Glomerular visceral epithelial cell (primary cell): ENCODE measurements at regions not wholly inside any gene's neighbourhood (a gene's known extent, or its start where the extent isn't known, plus 50 kb on each side); places are given as distances from the start of the nearest gene placed in this dataset.
"Not testable (repeated sequence)": the region's sequence is repeated elsewhere in the genome, so short reads cannot be mapped to it uniquely, and the experiment has no call there.

Experiments used
- DNase-seq: peaks from one replicate; pipeline ENCODE4 v3.0.0-alpha.2; 2016; ENCODE audit errors: extremely low spot score

GRCh38 chrX:121298499-121298898 is 251.1 kb downstream of the GLUD2 start:
- DNase-seq = no peak

GRCh38 chrX:121301356-121301755 is 253.9 kb downstream of the GLUD2 start:
- no peak for DNase-seq

GRCh38 chrX:121301822-121302221 is 254.4 kb downstream of the GLUD2 start:
- no peak for DNase-seq

DNA sequence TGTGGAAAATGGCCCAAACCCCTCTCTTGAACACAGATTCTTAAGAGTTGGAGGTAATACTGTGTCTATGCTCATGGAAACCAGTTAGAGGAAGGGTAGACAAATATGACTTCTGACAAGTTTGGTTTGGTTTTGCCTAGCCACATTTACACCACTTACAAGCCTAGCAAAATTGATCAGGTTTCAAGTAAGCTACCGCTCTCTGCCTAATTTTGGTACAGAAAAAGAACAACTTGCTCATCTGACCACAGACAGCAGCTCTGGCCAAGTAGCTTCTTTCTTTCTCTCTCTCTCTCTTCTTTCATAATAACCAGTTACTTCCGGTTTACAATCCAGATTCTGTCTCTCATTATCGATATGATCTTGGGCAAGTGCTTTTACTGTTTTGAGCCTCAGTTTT is 260.0 kb downstream of the GLUD2 start:
- no peak for DNase-seq

DNA sequence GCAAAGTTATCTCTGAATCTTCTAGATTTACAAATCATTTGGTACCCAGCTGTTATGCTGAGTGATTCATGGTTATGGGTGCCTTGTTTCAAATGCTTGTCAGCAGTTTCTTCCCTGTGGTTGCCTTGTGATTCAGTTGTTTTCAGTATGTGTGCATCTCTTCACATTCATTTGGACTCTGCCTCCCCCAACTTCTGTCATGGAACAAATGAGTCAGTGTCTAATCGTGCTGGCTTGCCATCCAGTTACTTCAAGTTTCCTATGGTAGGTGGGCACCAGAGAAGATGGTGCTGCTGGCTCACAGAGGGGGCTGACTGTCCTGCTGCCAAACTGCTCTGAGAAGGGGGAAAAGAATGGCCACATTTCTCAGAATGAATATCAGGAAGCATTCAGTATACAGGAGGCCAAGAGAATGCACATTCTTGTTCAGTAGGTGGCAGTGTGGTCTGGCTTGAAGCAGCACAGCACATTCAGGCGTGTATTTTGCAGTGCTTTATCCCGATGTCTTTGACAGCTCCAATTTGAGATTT is 260.9 kb downstream of the GLUD2 start:
- no peak for DNase-seq

DNA sequence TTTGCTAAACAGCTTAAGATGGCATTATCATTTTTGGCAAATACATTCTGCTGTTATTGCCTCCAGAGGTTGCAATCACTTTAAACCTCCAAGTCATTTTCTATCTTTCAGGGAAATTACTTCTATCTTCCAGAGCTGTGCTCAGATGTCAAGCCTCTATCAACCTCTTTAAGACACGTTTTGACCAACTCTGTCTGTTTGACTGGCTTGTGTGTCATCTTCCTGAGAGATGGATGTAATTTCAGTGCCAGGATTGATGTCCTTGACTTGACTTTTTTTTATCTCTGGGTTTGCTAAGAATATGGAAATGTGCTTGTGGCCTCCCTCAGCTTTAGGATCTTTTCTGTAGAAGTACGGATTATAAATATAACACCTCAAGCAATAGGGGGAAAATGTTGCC is 263.4 kb downstream of the GLUD2 start:
- DNase-seq = no peak

DNA sequence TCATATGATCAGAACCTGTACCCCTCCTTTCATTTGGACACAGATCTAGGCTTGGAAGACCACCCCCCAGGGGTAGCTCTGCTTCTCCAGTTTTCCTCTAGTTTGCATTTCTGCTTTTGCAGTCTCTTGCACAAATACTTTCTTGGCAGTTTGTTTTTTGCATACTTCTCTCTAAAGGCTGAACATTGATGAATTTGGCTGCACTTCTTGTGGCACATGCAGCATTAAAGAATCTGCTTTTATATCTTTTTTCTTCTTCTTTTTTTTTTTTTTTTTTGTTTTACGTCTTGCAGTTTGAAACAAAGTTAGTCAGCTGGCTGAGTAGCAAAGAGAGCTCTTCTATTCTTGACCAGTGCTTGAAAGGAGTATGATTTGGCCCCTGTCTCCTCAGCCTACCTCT is 273.0 kb downstream of the GLUD2 start:
- no peak for DNase-seq

GRCh38 chrX:121322159-121322558 is 274.7 kb downstream of the GLUD2 start:
- no peak for DNase-seq

- DNase-seq = no peak
Observed at GRCh38 chrX:121323337-121323736, 275.9 kb downstream of the GLUD2 start.

GRCh38 chrX:121333942-121334341 is 286.5 kb downstream of the GLUD2 start:
- no peak for DNase-seq

DNA sequence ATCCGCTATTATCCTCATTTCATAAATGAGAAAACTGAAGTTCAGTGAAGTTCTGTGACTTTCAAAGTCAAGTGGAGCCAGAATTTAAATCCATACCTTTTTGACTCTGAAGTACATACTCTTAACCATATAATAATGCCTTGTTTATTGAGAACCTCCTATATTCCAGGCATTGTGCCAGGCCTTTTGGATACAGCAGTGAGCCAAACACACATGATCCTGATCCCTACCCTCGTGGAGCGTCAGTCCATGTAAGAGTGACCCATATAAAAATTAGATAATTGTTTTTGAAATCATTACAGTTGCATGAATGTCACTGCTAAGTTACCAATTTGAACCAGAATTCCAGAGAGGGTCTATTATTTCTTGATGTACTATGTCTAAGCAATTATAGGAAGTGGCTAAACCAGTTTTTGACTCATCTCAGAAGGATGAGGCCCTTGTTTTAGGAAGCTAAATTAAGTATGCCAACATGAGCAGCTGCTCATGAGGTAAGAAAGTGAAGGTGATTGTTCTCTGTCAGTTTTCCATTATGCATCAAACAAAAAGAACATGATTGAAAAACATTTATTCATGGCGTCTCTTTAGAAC is 289.5 kb downstream of the GLUD2 start:
- no peak for DNase-seq

GRCh38 chrX:121337816-121338215 is 290.4 kb downstream of the GLUD2 start:
- no peak for DNase-seq

DNA sequence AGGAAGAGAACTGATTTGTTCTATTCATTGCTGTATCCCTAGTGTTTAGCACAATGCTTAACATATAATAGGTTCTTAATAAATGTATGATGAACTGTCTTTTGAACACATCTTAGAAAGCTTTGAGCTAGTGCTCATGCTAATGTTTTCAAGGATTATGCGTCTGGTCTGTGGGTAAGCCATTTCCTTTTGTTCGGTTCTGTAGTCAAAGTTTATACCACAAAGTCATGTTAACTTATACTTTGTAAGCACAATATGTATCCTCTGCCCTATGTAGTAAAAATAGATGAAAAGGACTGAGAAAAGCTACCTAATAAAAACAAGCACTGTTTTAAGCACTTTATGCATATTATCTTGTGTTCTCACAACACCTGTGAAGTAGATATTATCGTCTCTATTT is 301.9 kb downstream of the GLUD2 start:
- no peak for DNase-seq

- no peak for DNase-seq
Observed at GRCh38 chrX:121356139-121356849, 308.9 kb downstream of the GLUD2 start.

DNA sequence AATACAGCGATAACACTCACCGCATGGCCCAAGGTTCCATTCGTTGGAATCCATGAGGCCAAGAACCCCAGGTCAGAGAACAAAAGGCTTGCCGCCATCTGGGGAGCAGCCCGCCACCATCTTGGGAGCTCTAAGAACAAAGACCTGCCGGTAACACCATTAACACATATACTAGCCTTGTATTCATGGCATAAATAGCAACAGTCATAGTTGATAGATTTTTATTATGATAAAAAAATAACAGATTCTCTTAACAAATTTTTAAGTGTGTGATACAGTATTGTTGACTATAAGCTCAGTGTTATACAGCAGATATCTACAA is 309.4 kb downstream of the GLUD2 start:
- DNase-seq = no peak

DNA sequence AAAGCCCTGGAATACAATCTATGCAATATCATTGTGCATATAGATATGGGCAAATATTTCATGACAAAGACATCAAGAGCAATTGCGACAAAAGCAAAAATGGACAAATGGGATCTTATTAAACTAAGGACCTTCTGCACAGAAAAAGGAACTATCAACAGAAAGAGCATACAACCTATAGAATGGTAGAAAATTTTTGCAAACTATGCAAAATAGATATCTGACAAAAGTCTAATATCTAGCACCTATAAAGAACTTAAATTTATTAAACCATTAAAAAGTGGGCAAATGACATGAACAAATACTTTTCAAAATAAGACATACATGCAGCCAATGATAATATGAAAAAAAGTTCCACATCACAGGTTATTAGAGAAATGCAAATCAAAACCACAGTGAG is 312.9 kb downstream of the GLUD2 start:
- no peak for DNase-seq

DNA sequence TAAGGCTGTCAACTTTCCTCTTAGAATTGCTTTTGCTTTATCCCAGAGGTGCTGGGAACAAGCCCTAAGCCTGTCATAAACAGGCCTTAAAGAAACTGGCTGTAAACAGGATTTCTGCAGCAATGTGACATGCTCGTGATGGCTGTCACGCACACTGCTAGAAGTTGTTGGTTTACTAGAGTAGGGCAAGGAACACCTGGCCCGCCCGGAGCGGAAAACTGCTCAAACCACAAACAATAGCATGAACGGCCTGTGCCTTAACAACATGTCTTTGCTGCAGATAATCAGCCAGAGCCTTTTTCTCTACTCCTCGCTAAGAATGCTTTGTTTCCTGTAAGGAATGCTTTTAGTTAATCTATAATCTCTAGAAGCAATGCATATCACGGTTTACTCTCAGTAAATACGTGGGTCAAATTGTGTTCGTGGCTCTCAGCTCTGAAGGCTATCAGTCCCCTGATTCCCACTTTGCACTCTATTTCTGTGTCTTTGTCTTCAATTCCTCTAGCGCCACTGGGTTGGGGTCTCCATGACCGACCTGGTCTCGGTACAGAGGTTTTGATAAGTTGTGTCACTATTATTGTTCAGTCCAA is 318.3 kb downstream of the GLUD2 start:
- no peak for DNase-seq

DNA sequence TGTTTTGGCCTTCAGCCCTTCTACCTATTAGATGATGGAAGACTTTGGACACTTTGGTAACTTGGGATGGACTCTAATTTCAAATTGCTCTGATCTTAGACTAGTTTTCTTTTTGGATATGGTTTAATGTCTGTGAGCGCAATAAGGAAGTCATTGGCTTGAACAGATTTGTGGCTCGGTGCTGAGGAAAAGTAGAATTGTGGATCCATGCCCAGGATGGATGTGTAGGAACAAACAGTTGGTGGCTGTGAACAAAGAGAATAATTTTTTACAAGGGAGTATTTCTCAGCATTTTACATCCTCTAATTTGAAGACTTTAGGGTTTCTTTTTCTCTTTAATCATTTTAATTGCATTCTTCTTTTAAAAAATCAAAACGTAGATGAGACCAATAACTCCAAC is 327.1 kb downstream of the GLUD2 start:
- DNase-seq = no peak

- DNase-seq = not testable (repeated sequence)
Observed at GRCh38 chrX:121381915-121382314, 334.5 kb downstream of the GLUD2 start.

DNA sequence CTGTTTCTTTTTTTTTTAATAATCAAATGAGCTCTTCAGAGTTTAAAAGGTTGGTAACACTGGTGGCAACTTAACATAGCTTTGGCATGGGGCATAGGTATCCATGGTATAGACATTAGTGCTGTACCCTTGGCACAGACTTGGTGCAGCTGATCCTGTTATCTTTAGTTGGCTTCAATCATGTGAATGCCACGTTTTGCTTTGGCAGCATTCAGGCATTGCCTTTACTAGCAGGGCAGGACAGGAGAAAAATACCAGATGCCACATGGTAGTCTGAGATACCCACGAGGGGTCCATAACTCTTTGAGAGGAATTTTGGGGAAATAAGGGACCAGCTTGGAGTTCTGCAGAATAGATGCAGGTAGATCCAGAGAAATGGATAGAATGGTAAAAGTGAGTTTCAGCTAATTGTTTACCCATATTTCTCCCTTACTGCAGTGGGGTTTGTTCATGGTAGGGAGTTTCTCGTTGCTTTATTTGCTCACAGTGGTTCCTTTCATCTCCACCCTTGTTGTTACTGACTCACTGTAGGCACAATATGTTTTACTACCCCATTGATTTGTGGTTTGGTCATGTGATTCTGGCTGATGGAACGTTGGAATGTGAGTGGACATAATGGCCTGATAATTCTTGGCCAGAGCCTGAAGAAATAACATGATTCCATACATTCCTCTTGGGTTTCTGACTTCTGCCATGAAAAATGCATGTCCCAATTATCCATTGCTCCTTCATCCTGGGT is 342.7 kb downstream of the GLUD2 start:
- no peak for DNase-seq

DNA sequence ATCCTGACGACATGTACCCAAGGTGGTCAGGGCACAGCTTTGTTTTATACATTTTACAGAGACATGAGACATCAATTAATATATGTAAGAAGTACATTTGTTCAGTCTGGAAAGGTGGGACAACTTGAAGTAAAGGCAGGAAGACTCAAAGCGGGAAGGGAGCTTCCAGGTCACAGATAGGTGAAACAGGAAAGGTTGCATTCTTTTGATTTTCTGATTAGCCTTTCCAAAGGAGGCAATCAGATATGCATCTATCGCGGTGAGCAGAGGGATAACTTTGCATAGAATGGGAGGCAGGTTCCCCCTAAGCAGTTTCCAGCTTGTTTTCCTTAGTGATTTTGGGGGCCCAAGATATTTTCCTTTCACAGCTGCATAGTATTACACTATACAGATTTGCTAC is 358.4 kb downstream of the GLUD2 start:
- no peak for DNase-seq

DNA sequence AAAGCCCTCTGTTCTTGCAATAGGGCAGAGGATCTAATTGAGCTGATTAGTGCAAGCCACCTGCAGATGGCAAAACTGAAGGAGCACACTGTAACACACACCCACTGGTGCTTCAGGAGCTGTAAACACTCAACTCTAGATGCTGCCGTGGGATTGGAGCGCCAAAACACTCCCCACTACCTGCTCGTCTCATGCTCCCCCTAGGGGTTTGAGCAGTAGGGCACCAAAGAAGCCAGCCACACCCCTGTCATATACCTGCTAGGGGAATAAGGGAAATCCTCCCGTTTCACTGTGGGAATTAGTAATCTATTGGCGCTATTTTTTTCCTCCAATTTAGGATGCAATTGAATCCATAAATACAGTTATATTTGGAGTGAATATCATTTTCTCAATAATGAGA is 360.2 kb downstream of the GLUD2 start:
- no peak for DNase-seq

DNA sequence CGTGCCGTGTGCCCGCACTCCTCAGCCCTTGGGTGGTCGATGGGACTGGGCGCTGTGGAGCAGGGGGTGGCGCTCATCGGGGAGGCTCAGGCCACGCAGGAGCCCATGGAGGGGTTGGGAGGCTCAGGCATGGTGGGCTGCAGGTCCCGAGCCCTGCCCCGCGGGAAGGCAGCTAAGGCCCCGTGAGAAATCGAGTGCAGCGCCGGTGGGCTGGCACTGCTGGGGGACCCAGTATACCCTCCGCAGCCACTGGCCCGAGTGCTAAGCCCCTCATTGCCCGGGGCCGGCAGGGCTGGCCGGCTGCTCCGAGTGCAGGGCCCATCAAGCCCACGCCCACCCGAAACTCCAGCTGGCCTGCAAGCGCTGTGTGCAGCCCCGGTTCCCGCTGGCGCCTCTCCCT is 384.1 kb downstream of the GLUD2 start:
- DNase-seq = not testable (repeated sequence)
